Neuronal stem cell (in vitro differentiated cells): ENCODE measurements at regions not wholly inside any gene's neighbourhood (a gene's known extent, or its start where the extent isn't known, plus 50 kb on each side); places are given as distances from the start of the nearest gene placed in this dataset.

Experiments
- DNase-seq: peaks from one replicate; pipeline ENCODE4 v3.0.0-alpha.2; 2013; ENCODE audit warnings: low spot score
- H2AFZ ChIP-seq: one replicate; pipeline ENCODE4 v1.6.1; 2013; ENCODE audit warnings: mild to moderate bottlenecking, low read length, inconsistent platforms
- H2AK5ac ChIP-seq: 2 replicates; pipeline ENCODE4 v1.6.1; 2013; ENCODE audit warnings: low read depth, mild to moderate bottlenecking, inconsistent platforms, low read length, moderate library complexity, mixed read lengths
- H2BK120ac ChIP-seq: 2 replicates; pipeline ENCODE4 v1.6.1; 2013; ENCODE audit warnings: low read depth, mild to moderate bottlenecking, inconsistent platforms, low read length, moderate library complexity, mixed read lengths
- H2BK12ac ChIP-seq: one replicate; pipeline ENCODE4 v1.6.1; 2013; ENCODE audit warnings: low read length, inconsistent platforms
- H2BK15ac ChIP-seq: 2 replicates; pipeline ENCODE4 v1.6.1; 2013; ENCODE audit warnings: mild to moderate bottlenecking, low read length, inconsistent platforms, mixed read lengths
- H2BK5ac ChIP-seq: one replicate; pipeline ENCODE4 v1.6.1; 2013; ENCODE audit warnings: inconsistent platforms, mild to moderate bottlenecking, low read length, moderate library complexity
- H3K14ac ChIP-seq: one replicate; pipeline ENCODE4 v1.6.1; 2013; ENCODE audit warnings: low read length, inconsistent platforms
- H3K18ac ChIP-seq: 2 replicates; pipeline ENCODE4 v1.6.1; 2013; ENCODE audit warnings: low read length, inconsistent platforms
- H3K23ac ChIP-seq: 2 replicates; pipeline ENCODE4 v1.6.1; 2013; ENCODE audit warnings: low read depth, mild to moderate bottlenecking, mixed read lengths, low read length, inconsistent platforms; ENCODE audit not compliant: poor library complexity
- H3K27ac ChIP-seq: replicated peaks from 3 replicates; pipeline ENCODE4 v1.5.1; 2013; ENCODE audit warnings: low read length, inconsistent platforms
- H3K27me3 ChIP-seq, 3 experiments: 2 replicates each; pipeline ENCODE4 v1.6.1; 2013; ENCODE audit warnings: low read length in 3 of 3, mild to moderate bottlenecking in 2 of 3, inconsistent platforms in 1 of 3, low read depth in 1 of 3, mixed read lengths in 1 of 3, moderate library complexity in 1 of 3; ENCODE audit not compliant: control insufficient read depth in 3 of 3, insufficient read depth in 3 of 3
- H3K36me3 ChIP-seq, 2 donors: replicated peaks in 1 of 2; 2 replicates each; pipeline ENCODE4 v1.6.1; 2013; ENCODE audit warnings: low read length in 2 of 2; ENCODE audit not compliant: control insufficient read depth in 2 of 2, insufficient read depth in 2 of 2
- H3K4ac ChIP-seq: 2 replicates; pipeline ENCODE4 v1.6.1; 2013; ENCODE audit warnings: inconsistent platforms, mild to moderate bottlenecking, low read length, moderate library complexity
- H3K4me1 ChIP-seq, 2 donors: 1 replicate in 1 of 2; 2 replicates in 1 of 2; pipeline ENCODE4 v1.6.1; 2013; ENCODE audit warnings: low read length in 2 of 2, low read depth in 1 of 2; ENCODE audit not compliant: control insufficient read depth in 2 of 2, insufficient read depth in 1 of 2
- H3K4me2 ChIP-seq: one replicate; pipeline ENCODE4 v1.6.1; 2013; ENCODE audit warnings: mild to moderate bottlenecking, low read length, inconsistent platforms; ENCODE audit not compliant: insufficient read depth, poor library complexity, severe bottlenecking
- H3K4me3 ChIP-seq, 2 donors: 2 replicates each; pipeline ENCODE4 v1.5.1; 2013; ENCODE audit warnings: low read length in 2 of 2, mild to moderate bottlenecking in 2 of 2, inconsistent platforms in 1 of 2, moderate library complexity in 1 of 2
- H3K79me1 ChIP-seq: one replicate; pipeline ENCODE4 v1.6.1; 2013; ENCODE audit warnings: low read depth, mild to moderate bottlenecking, inconsistent platforms, low read length, moderate library complexity
- H3K9ac ChIP-seq: one replicate; pipeline ENCODE4 v1.6.1; 2013; ENCODE audit warnings: mild to moderate bottlenecking, low read depth, low read length, inconsistent platforms; ENCODE audit not compliant: poor library complexity
- H3K9me3 ChIP-seq, 2 donors: replicated peaks in 1 of 2; 2 replicates each; pipeline versions ENCODE3 to v1.6.1; 2013; ENCODE audit warnings: low read length in 2 of 2, mild to moderate bottlenecking in 2 of 2, inconsistent platforms in 1 of 2, low read depth in 1 of 2, mixed read lengths in 1 of 2, moderate library complexity in 1 of 2; ENCODE audit not compliant: control insufficient read depth in 2 of 2, insufficient read depth in 1 of 2
- H4K8ac ChIP-seq: one replicate; pipeline ENCODE4 v1.6.1; 2013; ENCODE audit warnings: low read depth, mild to moderate bottlenecking, inconsistent platforms, low read length, moderate library complexity
- H4K91ac ChIP-seq: one replicate; pipeline ENCODE4 v1.6.1; 2013; ENCODE audit warnings: low read length, low read depth, mild to moderate bottlenecking, inconsistent platforms; ENCODE audit not compliant: poor library complexity
- WGBS, 2 donors: extraction: QIAGEN DNeasy Blood & Tissue Kit; methylation state at CpG; one replicate each; pipeline ENCODE4 v1.1.7; 2013; ENCODE audit warnings: missing lambda C conversion rate in 2 of 2, mixed read lengths in 1 of 2; ENCODE audit not compliant: insufficient read length in 2 of 2, insufficient replicate concordance in 1 of 2; ENCODE audit errors: extremely low coverage in 2 of 2; 5-methylcytosine and 5-hydroxymethylcytosine counted together

DNA sequence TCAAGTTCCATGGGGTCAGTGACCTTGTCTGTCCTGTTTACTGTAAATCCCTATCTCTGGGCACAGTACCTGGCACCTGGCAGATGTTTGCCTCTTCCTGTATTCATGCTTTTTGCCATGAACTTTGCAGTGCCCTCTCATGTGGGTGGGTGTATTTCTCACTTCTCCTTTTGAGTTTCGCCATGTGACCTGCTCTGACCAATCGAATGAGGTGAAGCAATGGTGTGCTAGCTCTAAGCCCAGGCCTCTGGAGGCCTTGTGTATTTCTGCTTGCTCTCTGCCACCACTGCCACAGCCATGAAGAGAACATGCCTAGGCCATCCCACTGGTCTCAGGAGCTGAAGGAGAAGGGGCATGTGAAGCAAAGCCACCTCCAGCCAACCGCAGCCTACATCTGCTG is 185.5 kb upstream of the ZC3H12A start:
- Histone ChIP-seq H3K27ac (no peak overlapping the region), H3K4me1 (peaks cover 0 to 3% of the 10 kb centered on the region in 2 donors), H2BK120ac (no peak overlapping the region), H3K27me3 (peaks cover 0 to 5% (median 0%) of the 10 kb centered on the region in 3 experiments), H2BK5ac (no peak overlapping the region), H3K14ac (no peak overlapping the region), H3K9ac (no peak overlapping the region), H2BK12ac (no peak overlapping the region), H4K91ac (no peak overlapping the region), H2AK5ac (no peak overlapping the region), H3K4ac (no peak overlapping the region), H4K8ac (no peak overlapping the region), H3K18ac (no peak overlapping the region), H3K4me3 (no peak overlapping the region), H3K9me3 (no peaks in the 10 kb centered on the region), H3K23ac (no peak overlapping the region), H3K79me1 (no peaks in the 10 kb centered on the region), H3K4me2 (no peak overlapping the region), H2AFZ (no peak overlapping the region), H3K36me3 (no peaks in the 10 kb centered on the region), H2BK15ac (no peak overlapping the region)
- DNase-seq, result no peak
- no CpG with 5 or more reads among the region's 3 CpGs for WGBS, 2 donors

DNA sequence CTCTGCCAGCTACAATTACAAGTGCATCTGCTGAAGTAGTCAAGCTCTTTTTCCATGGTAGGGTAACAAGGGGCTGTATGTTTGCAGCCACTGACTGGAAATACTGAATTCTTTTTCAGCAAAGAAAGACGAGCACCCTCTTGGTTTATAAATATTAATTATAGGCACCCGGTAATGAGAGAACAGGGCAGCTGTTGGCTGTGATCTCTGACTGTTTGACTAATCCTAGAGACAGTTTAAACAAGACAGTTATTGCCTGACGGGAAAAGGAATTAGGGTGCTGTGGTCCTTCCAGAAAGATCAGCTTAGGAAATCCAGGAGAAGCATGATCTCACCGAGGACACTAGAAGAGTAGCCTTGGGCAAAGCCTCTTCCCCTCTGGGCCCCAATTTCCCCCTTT is 183.7 kb upstream of the ZC3H12A start:
- Histone ChIP-seq H2BK15ac (no peak overlapping the region), H3K27ac (no peak overlapping the region), H3K4me1 (peaks cover 0 to 7% of the 10 kb centered on the region in 2 donors), H3K27me3 (peaks cover 0 to 14% (median 0%) of the 10 kb centered on the region in 3 experiments), H3K36me3 (no peaks in the 10 kb centered on the region), H4K91ac (no peak overlapping the region), H3K9ac (no peak overlapping the region), H3K18ac (no peak overlapping the region), H3K14ac (no peak overlapping the region), H2AFZ (no peak overlapping the region), H2BK5ac (no peak overlapping the region), H2BK120ac (no peak overlapping the region), H3K4ac (no peak overlapping the region), H4K8ac (no peak overlapping the region), H2AK5ac (no peak overlapping the region), H3K4me2 (no peak overlapping the region), H3K23ac (no peak overlapping the region), H2BK12ac (no peak overlapping the region), H3K9me3 (no peaks in the 10 kb centered on the region), H3K79me1 (no peaks in the 10 kb centered on the region), H3K4me3 (no peak overlapping the region)
- WGBS, 2 donors, result no CpG with 5 or more reads among the region's 4 CpGs
- no peak for DNase-seq

DNA sequence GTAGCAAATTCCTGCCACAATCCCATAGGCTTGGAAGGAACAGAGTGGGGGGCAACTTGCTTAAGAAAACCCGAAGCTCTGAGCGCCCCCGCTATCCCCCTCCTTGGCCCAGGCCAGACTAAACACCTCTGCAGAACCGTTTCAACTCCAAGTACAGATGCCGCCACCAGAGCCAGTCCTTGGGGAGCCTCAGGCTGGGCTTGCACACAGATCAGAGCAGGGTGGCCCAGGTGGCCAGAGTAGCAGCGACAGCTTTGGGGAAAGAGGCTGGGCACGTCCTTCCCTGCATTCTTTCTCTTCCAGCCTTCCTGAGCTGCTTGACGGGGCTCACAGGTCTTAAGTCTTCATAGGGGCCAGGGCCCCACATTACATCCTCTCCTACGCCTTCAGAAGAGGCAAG is 181.6 kb upstream of the ZC3H12A start:
- Histone ChIP-seq H3K4me1 (peaks cover 0 to 7% of the 10 kb centered on the region in 2 donors), H3K4me3 (no peak overlapping the region), H3K23ac (no peak overlapping the region), H3K9me3 (no peaks in the 10 kb centered on the region), H3K18ac (peak overlapping the region; percentile 65), H2AFZ (no peak overlapping the region), H3K4ac (no peak overlapping the region), H2AK5ac (peak overlapping the region; percentile 26), H3K27ac (no peak overlapping the region), H3K79me1 (no peaks in the 10 kb centered on the region), H2BK15ac (peak overlapping the region; percentile 41), H2BK12ac (no peak overlapping the region), H2BK120ac (peak overlapping the region; percentile 7), H4K91ac (no peak overlapping the region), H4K8ac (no peak overlapping the region), H3K36me3 (no peaks in the 10 kb centered on the region), H2BK5ac (no peak overlapping the region), H3K27me3 (peaks cover 0 to 15% (median 0%) of the 10 kb centered on the region in 3 experiments), H3K4me2 (no peak overlapping the region), H3K14ac (no peak overlapping the region), H3K9ac (no peak overlapping the region)
- no peak for DNase-seq
- WGBS, 2 donors, result no CpG with 5 or more reads among the region's 9 CpGs

DNA sequence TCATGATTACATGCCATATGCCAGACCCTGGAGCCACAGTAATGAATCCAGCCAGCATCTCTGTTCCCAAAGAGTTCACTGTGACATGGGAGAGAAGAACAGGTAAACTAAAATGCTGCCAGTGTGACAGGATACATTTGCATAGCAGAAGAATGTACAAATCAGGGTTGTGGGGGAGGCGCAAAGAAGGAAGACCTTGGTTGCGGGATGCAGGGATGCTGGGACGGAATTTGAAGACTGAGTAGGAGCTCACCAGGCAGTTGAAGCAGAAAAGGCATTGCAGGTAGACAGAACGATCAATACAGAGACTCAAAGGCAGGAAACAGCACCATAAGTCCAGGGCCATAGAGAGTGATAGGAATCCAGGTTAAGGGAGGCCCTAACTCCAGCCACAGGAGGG is 180.3 kb upstream of the ZC3H12A start:
- H3K4me1 ChIP-seq, result peaks cover 0 to 7% of the 10 kb centered on the region in 2 donors
- H2BK15ac ChIP-seq, result no peak overlapping the region
- no peaks in the 10 kb centered on the region for H3K9me3 ChIP-seq
- H3K27me3 ChIP-seq, result peaks cover 0 to 15% (median 0%) of the 10 kb centered on the region in 3 experiments
- no peak overlapping the region for H3K14ac ChIP-seq
- H3K36me3 ChIP-seq, result no peaks in the 10 kb centered on the region
- H3K4me3 ChIP-seq, result no peak overlapping the region
- H3K23ac ChIP-seq, result no peak overlapping the region
- no peak overlapping the region for H3K9ac ChIP-seq
- H2BK12ac ChIP-seq, result peak overlapping the region; percentile 18
- H2BK5ac ChIP-seq, result no peak overlapping the region
- no peak overlapping the region for H4K8ac ChIP-seq
- WGBS, 2 donors, result no CpG with 5 or more reads among the region's 4 CpGs
- H2AFZ ChIP-seq, result no peak overlapping the region
- no peak overlapping the region for H2AK5ac ChIP-seq
- H3K18ac ChIP-seq, result no peak overlapping the region
- H2BK120ac ChIP-seq, result no peak overlapping the region
- H3K27ac ChIP-seq, result no peak overlapping the region
- H3K79me1 ChIP-seq, result no peaks in the 10 kb centered on the region
- DNase-seq, result no peak
- no peak overlapping the region for H3K4ac ChIP-seq
- H3K4me2 ChIP-seq, result no peak overlapping the region
- H4K91ac ChIP-seq, result no peak overlapping the region
